ENCODE measurements at regions not wholly inside any gene's neighbourhood (a gene's known extent, or its start where the extent isn't known, plus 50 kb on each side); places are given as distances from the start of the nearest gene placed in this dataset.

GRCh38 chr9:113646946-113647914, 183.7 kb downstream of the RGS3 start:
- no peak overlapping the region for H3K27ac ChIP-seq
- WGBS: 94% methylated on average over 8 of the region's 10 CpGs

GRCh38 chr9:113648048-113648447, 184.5 kb downstream of the RGS3 start:
- Histone ChIP-seq H3K4me1 (peaks cover 10% of the 10 kb centered on the region), H3K36me3 (no peaks in the 10 kb centered on the region), H3K27ac (no peak overlapping the region), H3K27me3 (no peaks in the 10 kb centered on the region), H3K4me3 (no peak overlapping the region), H3K9me3 (no peaks in the 10 kb centered on the region)
- no peak for TF ChIP-seq EP300 (IDR thresholded peaks at IDR 0.05)
- WGBS: 83% methylated on average over 2 of the region's 2 CpGs
- DNase-seq (ENCODE audit: low spot score in 2 of 2): peak in 1 of 2 donors; percentile 46

More at GRCh38 chr9:113646946-113647914, 183.7 kb downstream of the RGS3 start:
- Histone ChIP-seq H3K4me3 (no peak overlapping the region), H3K36me3 (no peaks in the 10 kb centered on the region), H3K27me3 (no peaks in the 10 kb centered on the region), H3K9me3 (no peaks in the 10 kb centered on the region), H3K4me1 (peaks cover 10% of the 10 kb centered on the region)
- DNase-seq (ENCODE audit: low spot score in 2 of 2): peak; percentile 45 to 46
- TF ChIP-seq CTCF (IDR thresholded peaks at IDR 0.05) (no peak), EP300 (IDR thresholded peaks at IDR 0.05) (no peak), POLR2A (IDR thresholded peaks at IDR 0.05) (no peak), POLR2AphosphoS5 (IDR thresholded peaks at IDR 0.05) (no peak)

GRCh38 chr9:113648586-113648985, 185.1 kb downstream of the RGS3 start:
- H3K9me3 ChIP-seq: no peaks in the 10 kb centered on the region
- WGBS: 74% methylated on average over 6 of the region's 7 CpGs
- no peaks in the 10 kb centered on the region for H3K27me3 ChIP-seq
- H3K27ac ChIP-seq: no peak overlapping the region
- no peak overlapping the region for H3K4me3 ChIP-seq
- TF ChIP-seq CTCF (IDR thresholded peaks at IDR 0.05) (no peak), POLR2A (IDR thresholded peaks at IDR 0.05) (no peak), POLR2AphosphoS5 (IDR thresholded peaks at IDR 0.05) (no peak), EP300 (IDR thresholded peaks at IDR 0.05) (no peak)
- peak in 1 of 2 donors; percentile 40 for DNase-seq (ENCODE audit: low spot score in 2 of 2)
- peaks cover 10% of the 10 kb centered on the region for H3K4me1 ChIP-seq
- no peaks in the 10 kb centered on the region for H3K36me3 ChIP-seq

- Histone ChIP-seq H3K27ac (no peak overlapping the region), H3K27me3 (no peaks in the 10 kb centered on the region), H3K4me3 (no peak overlapping the region), H3K4me1 (peaks cover 10% of the 10 kb centered on the region), H3K36me3 (no peaks in the 10 kb centered on the region), H3K9me3 (no peaks in the 10 kb centered on the region)
- peak in 1 of 2 donors; percentile 43 for DNase-seq (ENCODE audit: low spot score in 2 of 2)
- TF ChIP-seq CTCF (IDR thresholded peaks at IDR 0.05) (no peak), POLR2A (IDR thresholded peaks at IDR 0.05) (no peak), POLR2AphosphoS5 (IDR thresholded peaks at IDR 0.05) (no peak), EP300 (IDR thresholded peaks at IDR 0.05) (no peak)
- 67% methylated on average over 5 of the region's 11 CpGs for WGBS
Observed at GRCh38 chr9:113649054-113649453, 185.5 kb downstream of the RGS3 start.

- WGBS: 91% methylated on average over 2 of the region's 2 CpGs
Observed at GRCh38 chr9:113649855-113650206, 186.3 kb downstream of the RGS3 start.

More at GRCh38 chr9:113649855-113650206, 186.3 kb downstream of the RGS3 start:
- Histone ChIP-seq H3K4me1 (peaks cover 16% of the 10 kb centered on the region), H3K27ac (no peak overlapping the region), H3K4me3 (no peak overlapping the region), H3K9me3 (no peaks in the 10 kb centered on the region), H3K27me3 (no peaks in the 10 kb centered on the region), H3K36me3 (no peaks in the 10 kb centered on the region)
- no peak for DNase-seq (ENCODE audit: low spot score in 2 of 2)
- TF ChIP-seq CTCF (IDR thresholded peaks at IDR 0.05) (no peak), EP300 (IDR thresholded peaks at IDR 0.05) (no peak), POLR2A (IDR thresholded peaks at IDR 0.05) (no peak), POLR2AphosphoS5 (IDR thresholded peaks at IDR 0.05) (no peak)

All from suprapubic skin (tissue), 4 donors.